Activated CD8-positive, alpha-beta T cell treated with anti-CD3 and anti-CD28 coated beads for 36 hours (primary cell): ENCODE measurements at regions not wholly inside any gene's neighbourhood (a gene's known extent, or its start where the extent isn't known, plus 50 kb on each side); places are given as distances from the start of the nearest gene placed in this dataset.

Source experiments
- ATAC-seq: fragments of 200-7000 bp; cut with Tn5 transposase; one replicate; pipeline ENCODE4 v1.10.0; 2021; ENCODE audit warnings: mild to moderate bottlenecking, moderate library complexity
- CTCF ChIA-PET: fragments of 350-600 bp; sonication (Branson Sonifier 250); formaldehyde crosslinking; loops from one replicate; lab custom pipeline; 2021; ENCODE audit warnings: antibody characterized with exemption; lab: Charles Lee
- POLR2A ChIA-PET: fragments of 350-600 bp; sonication (Branson Sonifier 250); formaldehyde crosslinking; loops from one replicate; lab custom pipeline; 2021; ENCODE audit warnings: antibody characterized with exemption; lab: Charles Lee
- DNase-seq: peaks from one replicate; pipeline ENCODE4 v3.0.0-alpha.2; 2020
- H3K27ac Mint-ChIP-seq: one replicate; pipeline ENCODE4 v1.8.0; 2021; ENCODE audit warnings: mild to moderate bottlenecking, mixed read lengths
- H3K27me3 Mint-ChIP-seq: one replicate; pipeline ENCODE4 v1.8.0; 2021; ENCODE audit warnings: mixed read lengths
- H3K36me3 Mint-ChIP-seq: one replicate; pipeline ENCODE4 v1.8.0; 2021; ENCODE audit warnings: low read depth, mixed read lengths
- H3K4me1 Mint-ChIP-seq: one replicate; pipeline ENCODE4 v1.8.0; 2021; ENCODE audit warnings: low read depth, mixed read lengths
- H3K4me3 Mint-ChIP-seq: one replicate; pipeline ENCODE4 v1.8.0; 2021; ENCODE audit warnings: mild to moderate bottlenecking, moderate library complexity, mixed read lengths
- H3K9me3 Mint-ChIP-seq: one replicate; pipeline ENCODE4 v1.8.0; 2021; ENCODE audit warnings: mixed read lengths
- intact Hi-C: fragments of 100-400 bp; cut with micrococcal nuclease; formaldehyde crosslinking; loops from one replicate; pipeline ENCODE4 v1.10.0; 2022
- TF ChIP-seq, protein P1 (sequence below): fragments of 200-600 bp; IDR thresholded peaks from one replicate; pipeline ENCODE4 v1.8.0; 2022; ENCODE audit warnings: antibody characterized with exemption, mild to moderate bottlenecking

- no peaks in the 10 kb centered on the region for H3K9me3 Mint-ChIP-seq
- intact Hi-C loops, result no loop called here
- ChIA-PET CTCF (no interaction called here), POLR2A (no interaction called here)
- no peak overlapping the region for H3K4me3 Mint-ChIP-seq
- no peaks in the 10 kb centered on the region for H3K4me1 Mint-ChIP-seq
- H3K27me3 Mint-ChIP-seq, result peaks cover 4% of the 10 kb centered on the region
- ATAC-seq, result no peak
- no peak for DNase-seq
- H3K36me3 Mint-ChIP-seq, result no peaks in the 10 kb centered on the region
- TF ChIP-seq, protein P1, sequence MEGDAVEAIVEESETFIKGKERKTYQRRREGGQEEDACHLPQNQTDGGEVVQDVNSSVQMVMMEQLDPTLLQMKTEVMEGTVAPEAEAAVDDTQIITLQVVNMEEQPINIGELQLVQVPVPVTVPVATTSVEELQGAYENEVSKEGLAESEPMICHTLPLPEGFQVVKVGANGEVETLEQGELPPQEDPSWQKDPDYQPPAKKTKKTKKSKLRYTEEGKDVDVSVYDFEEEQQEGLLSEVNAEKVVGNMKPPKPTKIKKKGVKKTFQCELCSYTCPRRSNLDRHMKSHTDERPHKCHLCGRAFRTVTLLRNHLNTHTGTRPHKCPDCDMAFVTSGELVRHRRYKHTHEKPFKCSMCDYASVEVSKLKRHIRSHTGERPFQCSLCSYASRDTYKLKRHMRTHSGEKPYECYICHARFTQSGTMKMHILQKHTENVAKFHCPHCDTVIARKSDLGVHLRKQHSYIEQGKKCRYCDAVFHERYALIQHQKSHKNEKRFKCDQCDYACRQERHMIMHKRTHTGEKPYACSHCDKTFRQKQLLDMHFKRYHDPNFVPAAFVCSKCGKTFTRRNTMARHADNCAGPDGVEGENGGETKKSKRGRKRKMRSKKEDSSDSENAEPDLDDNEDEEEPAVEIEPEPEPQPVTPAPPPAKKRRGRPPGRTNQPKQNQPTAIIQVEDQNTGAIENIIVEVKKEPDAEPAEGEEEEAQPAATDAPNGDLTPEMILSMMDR, result no peak
- no peak overlapping the region for H3K27ac Mint-ChIP-seq
These were observed 83.8 kb upstream of the ARL4C start for GRCh38 chr2:234580686-234581085.

- TF ChIP-seq, protein P1, result no peak
- Mint-ChIP-seq H3K9me3 (no peaks in the 10 kb centered on the region), H3K36me3 (no peaks in the 10 kb centered on the region), H3K27ac (no peak overlapping the region), H3K27me3 (peaks cover 2% of the 10 kb centered on the region), H3K4me3 (no peak overlapping the region), H3K4me1 (no peaks in the 10 kb centered on the region)
- POLR2A ChIA-PET, result no interaction called here
- intact Hi-C loops, result no loop called here
- no peak for DNase-seq
- ATAC-seq, result no peak
- CTCF ChIA-PET, result no interaction called here
These were observed 82.5 kb upstream of the ARL4C start for GRCh38 chr2:234579231-234579962.

GRCh38 chr2:234578389-234578788 is 81.5 kb upstream of the ARL4C start:
- ATAC-seq (no peak), DNase-seq (no peak)
- Mint-ChIP-seq H3K4me3 (no peak overlapping the region), H3K36me3 (no peaks in the 10 kb centered on the region), H3K27ac (no peak overlapping the region), H3K9me3 (no peaks in the 10 kb centered on the region), H3K4me1 (no peaks in the 10 kb centered on the region), H3K27me3 (no peaks in the 10 kb centered on the region)
- POLR2A ChIA-PET, result no interaction called here
- intact Hi-C loops, result no loop called here
- CTCF ChIA-PET, result no interaction called here
- TF ChIP-seq, protein P1, result no peak

- H3K36me3 Mint-ChIP-seq, result no peaks in the 10 kb centered on the region
These were observed 80.3 kb upstream of the ARL4C start for GRCh38 chr2:234577191-234577590.

More at GRCh38 chr2:234577191-234577590, 80.3 kb upstream of the ARL4C start:
- TF ChIP-seq, protein P1, result no peak
- ATAC-seq (no peak), DNase-seq (no peak)
- CTCF ChIA-PET, result no interaction called here
- Mint-ChIP-seq H3K9me3 (no peaks in the 10 kb centered on the region), H3K4me3 (no peak overlapping the region), H3K27me3 (no peaks in the 10 kb centered on the region), H3K27ac (no peak overlapping the region), H3K4me1 (no peaks in the 10 kb centered on the region)
- POLR2A ChIA-PET, result no interaction called here
- intact Hi-C loops, result no loop called here
